Ovary (tissue), 7 donors: ENCODE measurements at regions not wholly inside any gene's neighbourhood (a gene's known extent, or its start where the extent isn't known, plus 50 kb on each side); places are given as distances from the start of the nearest gene placed in this dataset.

Experiments
- DNase-seq, 5 donors: peaks; one replicate each; pipeline ENCODE4 v3.0.0-alpha.2; 2019 to 2020
- H3K27ac ChIP-seq, 2 donors: fragments of 200-600 bp; one replicate each; pipeline versions ENCODE4 v1.5.1 to v1.8.0; 2019 to 2022
- H3K27me3 ChIP-seq: fragments of 200-600 bp; one replicate; pipeline ENCODE4 v1.8.0; 2022
- H3K36me3 ChIP-seq: fragments of 200-600 bp; sonication (generic); one replicate; pipeline ENCODE4 v1.5.1; 2019
- H3K4me1 ChIP-seq: one replicate; pipeline ENCODE4 v1.8.1; 2013; ENCODE audit warnings: mild to moderate bottlenecking, moderate library complexity; ENCODE audit not compliant: insufficient read depth
- H3K4me3 ChIP-seq: fragments of 200-600 bp; sonication (generic); one replicate; pipeline ENCODE4 v1.5.1; 2017
- H3K9me3 ChIP-seq, 2 donors: fragments of 200-600 bp in 1 of 2; sonication (generic) in 1 of 2; one replicate each; pipeline versions ENCODE4 v1.5.1 to v1.8.1; 2013 to 2019; ENCODE audit warnings: mild to moderate bottlenecking in 1 of 2, moderate library complexity in 1 of 2
- CTCF ChIP-seq, 3 donors: fragments of 450-650 bp in 2 of 3; fragments of 200-600 bp in 1 of 3; IDR thresholded peaks; one replicate each; pipeline versions ENCODE4 v1.5.1 to v1.8.0; 2016 to 2022; ENCODE audit warnings: antibody characterized with exemption in 3 of 3, mild to moderate bottlenecking in 1 of 3
- EP300 ChIP-seq: sonication (generic); formaldehyde crosslinking; IDR thresholded peaks from one replicate; pipeline ENCODE4 v1.6.1; 2017; ENCODE audit warnings: antibody characterized with exemption
- POLR2A ChIP-seq: fragments of 450-650 bp; IDR thresholded peaks from one replicate; pipeline ENCODE4 v1.6.1; 2017; ENCODE audit warnings: antibody characterized with exemption, mild to moderate bottlenecking, moderate library complexity
- WGBS, 3 donors: extraction: QIAGEN DNeasy Blood & Tissue Kit in 1 of 3; methylation state at CpG; one replicate each; pipeline versions ENCODE4 v1.1.5 to v1.1.7; 2013 to 2017; 5-methylcytosine and 5-hydroxymethylcytosine counted together
- intact Hi-C, 4 donors: fragments of 100-400 bp; cut with DNase I; formaldehyde crosslinking; loops; one replicate each; pipeline versions ENCODE4 v1.11.0 to v1.15.1; 2022 to 2023
- donor health status: DM: no; HTN: no; CAD: no; lungs with moderate emphysema.
- donor health status: DM: no; HTN: no; CAD: no.
- donor health status: Bipolar disorder and iron deficiency.
- donor health status: DM: no; HTN: no; CAD: no.
- donor health status: DM: yes; HTN: yes; CAD: no.

- intact Hi-C loops: no loop called here
- no peak overlapping the region for H3K4me3 ChIP-seq
- WGBS, 3 donors: 61 to 73% (median 68%) methylated on average over 1 of the region's 1 CpG
- no peak for TF ChIP-seq EP300
- TF ChIP-seq CTCF (IDR thresholded peaks at IDR 0.05): no peak
- TF ChIP-seq POLR2A: no peak
- H3K36me3 ChIP-seq: no peaks in the 10 kb centered on the region
- H3K27ac ChIP-seq: no peak overlapping the region
- H3K4me1 ChIP-seq: no peaks in the 10 kb centered on the region
- no peak for DNase-seq
- H3K9me3 ChIP-seq: no peaks in the 10 kb centered on the region
- H3K27me3 ChIP-seq: no peaks in the 10 kb centered on the region
Observed at GRCh38 chr3:148367756-148368155, 329.9 kb upstream of the AGTR1 start.

- intact Hi-C loops: no loop called here
- Histone ChIP-seq H3K4me1 (no peaks in the 10 kb centered on the region), H3K27me3 (no peaks in the 10 kb centered on the region), H3K27ac (no peak overlapping the region), H3K36me3 (no peaks in the 10 kb centered on the region), H3K9me3 (no peaks in the 10 kb centered on the region), H3K4me3 (no peak overlapping the region)
- DNase-seq: no peak
- 78 to 89% (median 79%) methylated on average over 2 of the region's 2 CpGs for WGBS, 3 donors
- TF ChIP-seq EP300 (no peak), CTCF (IDR thresholded peaks at IDR 0.05) (no peak), POLR2A (no peak)
Observed at GRCh38 chr3:148369381-148369780, 328.3 kb upstream of the AGTR1 start.

GRCh38 chr3:148372206-148372875 lies 325.4 kb upstream of the AGTR1 start:
- Histone ChIP-seq H3K27me3 (no peaks in the 10 kb centered on the region), H3K9me3 (no peaks in the 10 kb centered on the region), H3K4me3 (no peak overlapping the region), H3K27ac (no peak overlapping the region), H3K4me1 (no peaks in the 10 kb centered on the region), H3K36me3 (no peaks in the 10 kb centered on the region)
- WGBS, 3 donors: 73 to 91% (median 89%) methylated on average over 2 of the region's 2 CpGs
- TF ChIP-seq CTCF (IDR thresholded peaks at IDR 0.05) (no peak), POLR2A (no peak), EP300 (no peak)
- no peak for DNase-seq
- intact Hi-C loops: loop anchor here in 1 of 4 donors (5.0 kb wide), 1 partner anchor 570 kb away; no protein-coding TSS in a partner anchor

- DNase-seq: no peak
- intact Hi-C loops: loop anchor here in 1 of 4 donors (5.0 kb wide), 1 partner anchor 568 kb away; no protein-coding TSS in a partner anchor
- no peak overlapping the region for H3K4me3 ChIP-seq
Observed at GRCh38 chr3:148373961-148374360, 323.7 kb upstream of the AGTR1 start.

More at GRCh38 chr3:148373961-148374360, 323.7 kb upstream of the AGTR1 start:
- H3K4me1 ChIP-seq: no peaks in the 10 kb centered on the region
- no peak for TF ChIP-seq POLR2A
- TF ChIP-seq CTCF (IDR thresholded peaks at IDR 0.05): no peak
- TF ChIP-seq EP300: no peak
- H3K27me3 ChIP-seq: no peaks in the 10 kb centered on the region
- no peaks in the 10 kb centered on the region for H3K9me3 ChIP-seq
- H3K27ac ChIP-seq: no peak overlapping the region
- no peaks in the 10 kb centered on the region for H3K36me3 ChIP-seq
